Panc1 (cell line): ENCODE measurements at regions not wholly inside any gene's neighbourhood (a gene's known extent, or its start where the extent isn't known, plus 50 kb on each side); places are given as distances from the start of the nearest gene placed in this dataset.
A peak's percentile ranks its signal among the peaks of the same experiment; 100 is the strongest.

ENCODE experiments used
- ATAC-seq: fragments of 200-7000 bp; cut with Tn5 transposase; 2 replicates; pipeline ENCODE4 v1.9.1; 2020; ENCODE audit warnings: mild to moderate bottlenecking, moderate library complexity
- BruUV-seq: library from RNA; stranded (reverse); fragments of 400-500 nt; replicated peaks from 2 replicates; lab custom pipeline; 2021; lab: Mats Ljungman, UMichigan
- CTCF ChIA-PET: fragments of 300-600 bp; sonication (Branson Sonifier 250); formaldehyde crosslinking; loops from one replicate; lab custom pipeline; 2022; ENCODE audit warnings: antibody characterized with exemption; lab: Charles Lee
- POLR2A ChIA-PET: fragments of 300-600 bp; sonication (Branson Sonifier 250); formaldehyde crosslinking; loops from one replicate; lab custom pipeline; 2022; ENCODE audit warnings: antibody characterized with exemption; lab: Charles Lee
- DNase-seq: peaks from one replicate; pipeline ENCODE4 v3.0.0-alpha.2; 2010; ENCODE audit warnings: low read depth, low spot score
- H3K27ac ChIP-seq: 2 replicates; pipeline ENCODE4 v1.5.1; 2011; ENCODE audit warnings: mild to moderate bottlenecking, low read length, inconsistent platforms
- H3K27me3 ChIP-seq: fragments of 200-500 bp; sonication (Bioruptor generic); 2 replicates; pipeline ENCODE4 v1.6.0; 2014; ENCODE audit warnings: low read length, inconsistent platforms; ENCODE audit not compliant: control insufficient read depth, insufficient read depth
- H3K36me3 ChIP-seq: fragments of 200-500 bp; sonication (Bioruptor generic); 2 replicates; pipeline ENCODE4 v1.5.1; 2014; ENCODE audit warnings: inconsistent platforms, mild to moderate bottlenecking, low read length, moderate library complexity; ENCODE audit not compliant: control insufficient read depth, insufficient read depth
- H3K4me1 ChIP-seq: 2 replicates; pipeline ENCODE4 v1.5.1; 2011; ENCODE audit warnings: inconsistent platforms, mild to moderate bottlenecking, low read length, moderate library complexity; ENCODE audit not compliant: control insufficient read depth, insufficient read depth
- H3K4me3 ChIP-seq, 2 experiments: 2 replicates each; pipeline ENCODE4 v1.5.1; 2011 to 2012; ENCODE audit warnings: low read depth in 2 of 2, low read length in 2 of 2, mild to moderate bottlenecking in 2 of 2, inconsistent platforms in 1 of 2, moderate library complexity in 1 of 2
- H3K9me3 ChIP-seq: fragments of 200-500 bp; sonication (Bioruptor generic); 2 replicates; pipeline ENCODE4 v1.5.1; 2014; ENCODE audit warnings: low read depth, mild to moderate bottlenecking, inconsistent platforms, low read length, moderate library complexity; ENCODE audit not compliant: control insufficient read depth, insufficient read depth
- CTCF ChIP-seq: fragments of 450-650 bp; IDR thresholded peaks from 2 replicates; pipeline ENCODE4 v1.5.1; 2017; ENCODE audit warnings: mild to moderate bottlenecking
- POLR2AphosphoS5 ChIP-seq: IDR thresholded peaks from 2 replicates; pipeline ENCODE4 v1.6.1; 2012; ENCODE audit warnings: mild to moderate bottlenecking, low read depth, low read length, moderate library complexity
- REST ChIP-seq, 2 experiments: IDR thresholded peaks; 2 replicates each; pipeline ENCODE4 v1.6.1; 2011 to 2012; ENCODE audit warnings: low read depth in 2 of 2, control low read depth in 1 of 2, low read length in 1 of 2, mild to moderate bottlenecking in 1 of 2, moderate library complexity in 1 of 2; ENCODE audit not compliant: insufficient read depth in 1 of 2
- SIN3A ChIP-seq: IDR thresholded peaks from 2 replicates; pipeline ENCODE4 v1.6.1; 2012; ENCODE audit warnings: low read depth, mild to moderate bottlenecking, low read length, moderate library complexity, borderline replicate concordance; ENCODE audit not compliant: insufficient read depth
- TCF7L2 ChIP-seq: IDR thresholded peaks from 2 replicates; pipeline ENCODE4 v1.6.1; 2011; ENCODE audit warnings: mild to moderate bottlenecking, low read depth, low read length, inconsistent platforms
- in situ Hi-C: cut with HindIII; loops from 2 replicates; pipeline ENCODE4 v1.10.0; 2016; ENCODE audit warnings: low sequenced_read_pairs, low pct_unique_long_range_greater_than_20kb
- intact Hi-C: fragments of 100-400 bp; cut with micrococcal nuclease; formaldehyde crosslinking; loops from one replicate; pipeline ENCODE4 v1.10.0; 2022; ENCODE audit not compliant: unreplicated experiment

DNA sequence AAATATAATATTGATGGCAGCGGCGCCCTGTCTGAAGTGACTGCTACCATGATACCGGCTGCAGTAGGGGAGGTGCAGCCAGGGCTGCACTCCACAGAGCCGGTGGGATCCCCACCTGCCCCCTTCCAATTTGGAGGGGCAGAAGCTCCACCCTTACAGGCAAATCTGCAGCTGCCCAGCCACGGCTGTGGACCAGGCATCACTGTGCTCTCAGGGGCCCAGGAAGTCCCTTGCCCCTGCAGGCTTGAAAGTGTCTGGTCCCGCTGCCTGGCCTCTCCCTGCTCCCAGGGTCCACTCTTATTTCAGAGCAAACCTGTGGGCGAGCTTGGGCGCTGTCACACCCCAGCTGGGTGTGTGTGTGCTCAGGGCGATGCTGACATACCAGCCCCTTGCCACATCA lies 172.7 kb upstream of the SMIM30 start:
- BruUV-seq = no TSS peak
- H3K27ac ChIP-seq = no peak overlapping the region
- POLR2A ChIA-PET = no interaction called here
- H3K27me3 ChIP-seq = no peaks in the 10 kb centered on the region
- intact Hi-C loops (no loop called here), in situ Hi-C loops (no loop called here)
- H3K4me1 ChIP-seq = no peaks in the 10 kb centered on the region
- ATAC-seq = no peak
- H3K36me3 ChIP-seq = no peaks in the 10 kb centered on the region
- DNase-seq = no peak
- CTCF ChIA-PET = no interaction called here
- no peak overlapping the region for H3K4me3 ChIP-seq
- H3K9me3 ChIP-seq = no peaks in the 10 kb centered on the region
- TF ChIP-seq TCF7L2 (no peak), CTCF (no peak), REST (IDR thresholded peaks at IDR 0.05; ENCODE audit: insufficient read depth in 1 of 2, low read depth in 2 of 2, low read length in 1 of 2) (no peak), SIN3A (no peak), POLR2AphosphoS5 (no peak)

- Histone ChIP-seq H3K27ac (no peak overlapping the region), H3K36me3 (no peaks in the 10 kb centered on the region), H3K9me3 (no peaks in the 10 kb centered on the region), H3K27me3 (no peaks in the 10 kb centered on the region), H3K4me1 (no peaks in the 10 kb centered on the region), H3K4me3 (no peak overlapping the region)
- intact Hi-C loops = loop anchor here (10.0 kb wide), 1 partner anchor 254 kb away; no protein-coding TSS in a partner anchor
- no peak for ATAC-seq
- TF ChIP-seq POLR2AphosphoS5 = no peak
- TF ChIP-seq CTCF = peak; percentile 54
- no TSS peak for BruUV-seq
- CTCF ChIA-PET = interaction anchor here (0.8 kb wide), 1 partner anchor 129 kb away, joined by 3 read pairs; no protein-coding TSS in a partner anchor
- POLR2A ChIA-PET = no interaction called here
- in situ Hi-C loops = no loop called here
- peak; percentile 10 for DNase-seq
Observed at GRCh38 chr7:113289140-113289740, 170.9 kb upstream of the SMIM30 start.
